ENCODE measurements at regions not wholly inside any gene's neighbourhood (a gene's known extent, or its start where the extent isn't known, plus 50 kb on each side); places are given as distances from the start of the nearest gene placed in this dataset.
"Not testable (repeated sequence)": the region's sequence is repeated elsewhere in the genome, so short reads cannot be mapped to it uniquely, and the experiment has no call there.

GRCh38 chr4:9704551-9705332 is 76.7 kb upstream of the DRD5 start:
- no peak for DNase-seq

GRCh38 chr4:9707281-9707680 is 74.2 kb upstream of the DRD5 start:
- DNase-seq: not testable (repeated sequence)

DNA sequence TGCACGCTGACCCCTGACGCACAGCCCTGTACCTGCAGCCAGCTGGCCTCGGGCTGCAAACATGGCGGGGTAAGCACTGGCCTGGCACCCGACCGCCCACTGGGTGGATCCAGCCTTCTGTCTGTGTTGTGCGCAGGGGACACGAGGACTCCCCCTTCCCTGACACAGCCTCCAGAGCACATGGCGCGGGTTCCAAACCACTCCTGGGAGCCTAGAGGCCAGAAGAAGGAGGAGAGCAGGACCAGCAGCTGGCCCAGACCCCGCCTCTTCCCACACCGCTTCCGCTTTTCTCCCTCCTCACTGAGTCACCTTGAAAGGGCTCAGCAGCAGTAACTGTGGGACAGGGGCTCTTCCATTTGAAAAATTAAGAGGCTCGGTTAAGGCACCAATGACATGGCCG is 73.5 kb upstream of the DRD5 start:
- not testable (repeated sequence) for DNase-seq

- no peak for DNase-seq
These were observed 71.7 kb upstream of the DRD5 start for GRCh38 chr4:9709724-9710123.

DNA sequence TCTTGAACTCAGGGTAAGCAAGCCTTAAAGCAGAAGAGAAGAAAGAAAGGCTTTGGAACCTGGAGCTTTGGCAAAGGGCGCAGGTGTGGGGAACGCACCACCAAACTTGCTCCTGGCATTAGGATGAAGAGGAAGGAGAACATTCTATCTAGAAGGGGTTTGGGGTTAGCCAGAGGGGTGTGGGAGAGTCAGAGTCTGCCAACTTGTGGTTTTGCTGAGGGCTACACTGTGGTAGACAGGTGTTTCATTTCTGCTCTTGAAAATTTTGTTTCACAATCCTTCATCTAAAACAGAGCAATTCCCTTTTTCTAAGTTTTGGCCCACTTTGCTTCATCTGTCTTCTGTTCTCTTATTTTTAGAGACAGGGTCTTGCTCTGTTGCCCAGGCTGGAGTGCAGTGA is 66.2 kb upstream of the DRD5 start:
- DNase-seq: not testable (repeated sequence)

- no peak for DNase-seq
These were observed 65.3 kb upstream of the DRD5 start for GRCh38 chr4:9716093-9716492.

DNA sequence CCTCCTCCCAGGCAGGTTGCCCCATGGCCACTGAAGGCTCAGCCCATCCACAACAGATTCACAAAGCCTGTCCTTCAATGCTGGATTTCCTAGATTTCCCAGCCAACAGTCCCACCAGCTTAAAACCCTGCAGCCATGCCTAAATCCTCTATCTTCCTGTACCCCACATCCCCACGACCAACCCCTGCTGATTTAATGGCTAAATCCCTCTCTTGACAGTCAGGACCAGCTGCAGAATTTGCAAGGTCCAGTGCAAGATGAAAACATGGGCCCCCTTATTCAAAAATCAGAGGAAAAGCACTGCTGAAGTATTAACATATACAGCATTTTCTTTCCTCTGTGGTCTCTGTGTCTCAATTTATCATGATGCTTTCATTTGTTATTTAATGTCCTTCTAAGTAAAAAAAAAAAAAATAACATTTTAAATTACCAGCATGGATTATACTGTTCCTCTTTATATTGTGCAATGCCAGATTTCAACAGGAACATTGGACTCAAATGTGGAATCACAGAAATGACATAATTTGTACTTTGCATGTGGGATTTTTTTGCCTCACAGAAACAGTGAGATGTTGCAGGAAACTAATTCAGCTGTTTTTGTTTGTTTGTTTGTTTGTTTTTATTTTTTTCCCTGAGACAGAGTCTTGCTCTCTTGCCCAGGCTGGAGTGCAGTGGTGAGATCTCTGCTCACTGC is 63.0 kb upstream of the DRD5 start:
- not testable (repeated sequence) for DNase-seq

GRCh38 chr4:9722131-9722530 is 59.3 kb upstream of the DRD5 start:
- not testable (repeated sequence) for DNase-seq
